OCI-LY7 (cell line): ENCODE measurements at regions not wholly inside any gene's neighbourhood (a gene's known extent, or its start where the extent isn't known, plus 50 kb on each side); places are given as distances from the start of the nearest gene placed in this dataset.

Experiments
- BruUV-seq: library from RNA; stranded (reverse); fragments of 400-500 nt; replicated peaks from 2 replicates; lab custom pipeline; 2021; lab: Mats Ljungman, UMichigan
- CTCF ChIA-PET: fragments of 300-600 bp; sonication (Branson Sonifier 250); formaldehyde crosslinking; loops from one replicate; lab custom pipeline; 2022; ENCODE audit warnings: antibody characterized with exemption; ENCODE audit not compliant: unreplicated experiment; lab: Charles Lee
- POLR2A ChIA-PET: fragments of 300-600 bp; sonication (Branson Sonifier 250); formaldehyde crosslinking; loops from one replicate; lab custom pipeline; 2022; ENCODE audit warnings: antibody characterized with exemption; lab: Charles Lee
- DNase-seq: peaks from one replicate; pipeline ENCODE4 v3.0.0-alpha.2; 2015; ENCODE audit warnings: low spot score
- H2AFZ ChIP-seq: fragments of 200-600 bp; sonication (generic), shearing (Covaris generic); 2 replicates; pipeline ENCODE4 v1.6.1; 2014; ENCODE audit warnings: mild to moderate bottlenecking, antibody characterized with exemption, low read length, moderate library complexity
- H3K27ac ChIP-seq: fragments of 200-600 bp; sonication (generic); 2 replicates; pipeline ENCODE4 v1.5.1; 2014; ENCODE audit warnings: mixed run types, low read depth, mild to moderate bottlenecking, moderate library complexity, low read length, inconsistent platforms; ENCODE audit not compliant: poor library complexity, severe bottlenecking
- H3K36me3 ChIP-seq: fragments of 200-600 bp; sonication (generic); 2 replicates; pipeline ENCODE4 v1.6.1; 2014; ENCODE audit warnings: mild to moderate bottlenecking, antibody characterized with exemption, low read length, moderate library complexity, mixed read lengths; ENCODE audit not compliant: insufficient read depth
- H3K4me1 ChIP-seq: fragments of 200-600 bp; sonication (generic); 2 replicates; pipeline ENCODE4 v1.5.1; 2014; ENCODE audit warnings: mild to moderate bottlenecking, low read length; ENCODE audit not compliant: insufficient read depth, poor library complexity, severe bottlenecking
- H3K4me2 ChIP-seq: fragments of 200-600 bp; sonication (generic); 2 replicates; pipeline ENCODE4 v1.6.1; 2014; ENCODE audit warnings: mild to moderate bottlenecking, low read length
- H3K4me3 ChIP-seq: fragments of 200-600 bp; sonication (generic); 2 replicates; pipeline ENCODE4 v1.5.1; 2014; ENCODE audit warnings: mild to moderate bottlenecking, low read depth, low read length; ENCODE audit not compliant: poor library complexity, severe bottlenecking
- H3K79me2 ChIP-seq: fragments of 200-600 bp; sonication (generic); 2 replicates; pipeline ENCODE4 v1.6.1; 2016; ENCODE audit warnings: low read depth, mild to moderate bottlenecking, low read length, moderate library complexity, mixed read lengths; ENCODE audit not compliant: insufficient read depth
- H3K9me2 ChIP-seq: fragments of 200-600 bp; sonication (generic); 2 replicates; pipeline ENCODE4 v1.6.1; 2016; ENCODE audit warnings: mild to moderate bottlenecking, low read length, mixed read lengths; ENCODE audit not compliant: insufficient read depth
- H3K9me3 ChIP-seq: fragments of 200-600 bp; sonication (generic); 2 replicates; pipeline ENCODE4 v1.6.1; 2014; ENCODE audit warnings: mild to moderate bottlenecking, mixed run types, low read length, mixed read lengths
- H4K20me1 ChIP-seq: fragments of 200-600 bp; sonication (generic); 2 replicates; pipeline ENCODE4 v1.6.1; 2014; ENCODE audit warnings: mild to moderate bottlenecking, antibody characterized with exemption, low read length, moderate library complexity, mixed read lengths; ENCODE audit not compliant: insufficient read depth
- EZH2phosphoT487 ChIP-seq: fragments of 200-600 bp; sonication (generic); IDR thresholded peaks from 2 replicates; pipeline ENCODE4 v1.6.1; 2018; ENCODE audit warnings: low read depth, borderline replicate concordance, mild to moderate bottlenecking, mixed run types, antibody characterized with exemption, low read length, moderate library complexity, mixed read lengths
- intact Hi-C: fragments of 100-400 bp; cut with micrococcal nuclease; formaldehyde crosslinking; loops from one replicate; pipeline ENCODE4 v1.10.0; 2022; ENCODE audit not compliant: unreplicated experiment
- TF ChIP-seq, protein P1 (sequence below): fragments of 200-600 bp; sonication (generic); conservative IDR thresholded peaks from 2 replicates; pipeline ENCODE4 v1.5.1; 2014; ENCODE audit warnings: mild to moderate bottlenecking, antibody characterized with exemption, low read length, moderate library complexity, mixed read lengths

- no TSS peak for BruUV-seq
- H4K20me1 ChIP-seq, result no peaks in the 10 kb centered on the region
- H3K9me3 ChIP-seq, result no peaks in the 10 kb centered on the region
- no peak overlapping the region for H3K4me3 ChIP-seq
- intact Hi-C loops, result loop anchor here (10.0 kb wide), 4 partner anchors 59 to 289 kb away; partner anchors contain the start of gene NLK
- H3K79me2 ChIP-seq, result no peaks in the 10 kb centered on the region
- no peaks in the 10 kb centered on the region for H3K36me3 ChIP-seq
- H3K9me2 ChIP-seq, result no peaks in the 10 kb centered on the region
- peaks cover 4% of the 10 kb centered on the region for H3K4me1 ChIP-seq
- no peak for DNase-seq
- H2AFZ ChIP-seq, result no peak overlapping the region
- H3K27ac ChIP-seq, result no peak overlapping the region
- TF ChIP-seq EZH2phosphoT487, result no peak
- TF ChIP-seq, protein P1, sequence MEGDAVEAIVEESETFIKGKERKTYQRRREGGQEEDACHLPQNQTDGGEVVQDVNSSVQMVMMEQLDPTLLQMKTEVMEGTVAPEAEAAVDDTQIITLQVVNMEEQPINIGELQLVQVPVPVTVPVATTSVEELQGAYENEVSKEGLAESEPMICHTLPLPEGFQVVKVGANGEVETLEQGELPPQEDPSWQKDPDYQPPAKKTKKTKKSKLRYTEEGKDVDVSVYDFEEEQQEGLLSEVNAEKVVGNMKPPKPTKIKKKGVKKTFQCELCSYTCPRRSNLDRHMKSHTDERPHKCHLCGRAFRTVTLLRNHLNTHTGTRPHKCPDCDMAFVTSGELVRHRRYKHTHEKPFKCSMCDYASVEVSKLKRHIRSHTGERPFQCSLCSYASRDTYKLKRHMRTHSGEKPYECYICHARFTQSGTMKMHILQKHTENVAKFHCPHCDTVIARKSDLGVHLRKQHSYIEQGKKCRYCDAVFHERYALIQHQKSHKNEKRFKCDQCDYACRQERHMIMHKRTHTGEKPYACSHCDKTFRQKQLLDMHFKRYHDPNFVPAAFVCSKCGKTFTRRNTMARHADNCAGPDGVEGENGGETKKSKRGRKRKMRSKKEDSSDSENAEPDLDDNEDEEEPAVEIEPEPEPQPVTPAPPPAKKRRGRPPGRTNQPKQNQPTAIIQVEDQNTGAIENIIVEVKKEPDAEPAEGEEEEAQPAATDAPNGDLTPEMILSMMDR, result no peak
- ChIA-PET CTCF (no interaction called here), POLR2A (no interaction called here)
- H3K4me2 ChIP-seq, result no peak overlapping the region
These were observed 65.3 kb upstream of the TMEM97 start for GRCh38 chr17:28253663-28254062.

- H2AFZ ChIP-seq, result no peak overlapping the region
- DNase-seq, result no peak
- ChIA-PET CTCF (no interaction called here), POLR2A (no interaction called here)
- no peaks in the 10 kb centered on the region for H4K20me1 ChIP-seq
- intact Hi-C loops, result loop anchor here (10.0 kb wide), 4 partner anchors 61 to 291 kb away; partner anchors contain the start of gene NLK
- no peaks in the 10 kb centered on the region for H3K36me3 ChIP-seq
- no peaks in the 10 kb centered on the region for H3K79me2 ChIP-seq
- H3K27ac ChIP-seq, result no peak overlapping the region
- BruUV-seq, result no TSS peak
- no peaks in the 10 kb centered on the region for H3K9me2 ChIP-seq
- TF ChIP-seq, protein P1, result no peak
- TF ChIP-seq EZH2phosphoT487, result no peak
- peaks cover 4% of the 10 kb centered on the region for H3K4me1 ChIP-seq
- H3K4me2 ChIP-seq, result no peak overlapping the region
- H3K9me3 ChIP-seq, result no peaks in the 10 kb centered on the region
- H3K4me3 ChIP-seq, result no peak overlapping the region
These were observed 63.4 kb upstream of the TMEM97 start for GRCh38 chr17:28255616-28256015.

GRCh38 chr17:28256370-28256769 is 62.6 kb upstream of the TMEM97 start:
- Histone ChIP-seq H3K9me2 (no peaks in the 10 kb centered on the region), H3K4me2 (no peak overlapping the region), H3K9me3 (no peaks in the 10 kb centered on the region), H3K79me2 (no peaks in the 10 kb centered on the region), H3K27ac (no peak overlapping the region), H4K20me1 (no peaks in the 10 kb centered on the region), H3K36me3 (no peaks in the 10 kb centered on the region), H3K4me3 (no peak overlapping the region), H3K4me1 (peaks cover 2% of the 10 kb centered on the region), H2AFZ (no peak overlapping the region)
- POLR2A ChIA-PET, result no interaction called here
- DNase-seq, result no peak
- TF ChIP-seq EZH2phosphoT487, result no peak
- TF ChIP-seq, protein P1, result no peak
- no TSS peak for BruUV-seq
- intact Hi-C loops, result loop anchor here (10.0 kb wide), 4 partner anchors 62 to 292 kb away; partner anchors contain the start of gene NLK
- CTCF ChIA-PET, result no interaction called here
